C4-2B (cell line): ENCODE measurements at regions not wholly inside any gene's neighbourhood (a gene's known extent, or its start where the extent isn't known, plus 50 kb on each side); places are given as distances from the start of the nearest gene placed in this dataset.

Experiments
- CTCF ChIP-seq: fragments of 450-650 bp; conservative IDR thresholded peaks from 2 replicates; pipeline ENCODE4 v1.5.1; 2017; ENCODE audit warnings: mild to moderate bottlenecking
- ZFX ChIP-seq: fragments of 450-650 bp; IDR thresholded peaks from 2 replicates; pipeline ENCODE4 v1.6.1; 2017

- no peak for TF ChIP-seq CTCF
- TF ChIP-seq ZFX, result no peak
Observed at GRCh38 chr5:6877986-6878828, 165.0 kb downstream of the TENT4A start.
